ENCODE measurements at regions not wholly inside any gene's neighbourhood (a gene's known extent, or its start where the extent isn't known, plus 50 kb on each side); places are given as distances from the start of the nearest gene placed in this dataset.

DNA sequence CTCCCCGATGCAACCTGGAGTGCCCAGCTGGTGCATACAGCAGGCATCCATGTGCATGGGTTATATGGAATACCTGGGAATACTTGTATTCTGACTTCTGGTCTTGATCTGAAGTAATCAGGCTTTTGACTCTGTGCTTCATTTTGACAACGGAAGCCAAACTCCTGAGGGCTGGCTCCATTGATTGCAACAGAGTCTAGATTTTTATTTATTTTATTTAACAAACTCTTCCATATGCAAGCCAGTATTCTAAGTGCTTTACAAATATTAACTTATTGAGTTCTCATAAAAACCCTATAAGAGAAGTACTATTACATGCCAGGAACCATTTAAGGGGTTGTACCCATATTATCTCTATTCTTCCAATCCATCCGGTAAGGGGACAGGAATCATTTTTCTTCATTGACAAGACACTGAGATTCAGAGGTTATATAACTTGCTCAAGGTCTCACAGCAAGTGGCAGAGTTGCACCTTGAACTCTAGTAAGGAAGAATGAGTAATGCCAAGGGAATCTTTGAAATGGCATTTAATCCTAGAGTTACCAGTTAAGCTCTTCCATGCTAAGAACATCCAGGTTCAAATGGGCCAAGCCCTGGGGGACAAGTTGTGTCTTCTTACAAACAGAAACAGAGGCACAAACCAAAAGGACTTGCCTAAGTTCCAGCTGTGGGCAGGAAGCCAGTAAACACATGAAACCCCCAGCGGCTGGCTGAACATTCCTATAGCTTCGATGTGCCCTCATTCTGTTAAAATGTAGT is 241.0 kb downstream of the WDR11 start:
- Mint-ChIP-seq H3K4me1 (no peaks in the 10 kb centered on the region), H3K27ac (no peak overlapping the region), H3K36me3 (ENCODE audit: low read depth) (no peaks in the 10 kb centered on the region), H3K4me3 (no peak overlapping the region), H3K9me3 (peaks cover 5% of the 10 kb centered on the region), H3K27me3 (no peaks in the 10 kb centered on the region)
- DNase-seq = no peak
- ChIA-PET POLR2A (no interaction called here), CTCF (no interaction called here)

DNA sequence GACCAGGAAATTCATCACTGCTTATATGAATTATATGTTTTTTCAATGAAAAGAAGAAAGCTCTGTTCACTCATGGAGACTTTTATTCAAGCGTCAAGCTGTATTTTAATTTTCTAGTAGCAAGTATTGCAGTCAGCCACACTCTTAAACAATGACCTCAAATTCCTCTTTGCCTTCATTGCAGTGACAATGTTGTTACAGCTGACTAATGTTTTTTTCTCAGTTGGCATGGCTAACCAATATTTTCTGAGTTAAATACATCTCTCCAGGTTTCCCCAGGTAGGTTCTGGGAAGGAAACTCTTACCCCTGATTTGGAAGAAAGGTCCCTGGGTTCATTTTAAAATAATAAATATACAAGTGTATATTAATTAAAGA is 241.5 kb downstream of the WDR11 start:
- no peaks in the 10 kb centered on the region for H3K36me3 Mint-ChIP-seq (ENCODE audit: low read depth)
- POLR2A ChIA-PET = no interaction called here
- CTCF ChIA-PET = no interaction called here
- no peak overlapping the region for H3K4me3 Mint-ChIP-seq
- H3K9me3 Mint-ChIP-seq = peaks cover 2% of the 10 kb centered on the region
- no peaks in the 10 kb centered on the region for H3K4me1 Mint-ChIP-seq
- no peak overlapping the region for H3K27ac Mint-ChIP-seq
- H3K27me3 Mint-ChIP-seq = no peaks in the 10 kb centered on the region
- DNase-seq = no peak

GRCh38 chr10:121096617-121097431 is 245.7 kb downstream of the WDR11 start:
- POLR2A ChIA-PET = no interaction called here

GRCh38 chr10:121098211-121098610 is 247.0 kb downstream of the WDR11 start:
- DNase-seq = no peak
- Mint-ChIP-seq H3K4me1 (no peaks in the 10 kb centered on the region), H3K4me3 (no peak overlapping the region), H3K9me3 (no peaks in the 10 kb centered on the region), H3K36me3 (ENCODE audit: low read depth) (no peaks in the 10 kb centered on the region), H3K27me3 (no peaks in the 10 kb centered on the region), H3K27ac (no peak overlapping the region)
- ChIA-PET CTCF (no interaction called here), POLR2A (no interaction called here)

More at GRCh38 chr10:121096617-121097431, 245.7 kb downstream of the WDR11 start:
- no peak for DNase-seq
- Mint-ChIP-seq H3K4me1 (no peaks in the 10 kb centered on the region), H3K9me3 (no peaks in the 10 kb centered on the region), H3K27ac (no peak overlapping the region), H3K27me3 (no peaks in the 10 kb centered on the region), H3K4me3 (no peak overlapping the region), H3K36me3 (ENCODE audit: low read depth) (no peaks in the 10 kb centered on the region)
- CTCF ChIA-PET = no interaction called here

GRCh38 chr10:121098751-121099150 is 247.6 kb downstream of the WDR11 start:
- no peak for DNase-seq
- H3K4me1 Mint-ChIP-seq = no peaks in the 10 kb centered on the region
- H3K27ac Mint-ChIP-seq = no peak overlapping the region
- CTCF ChIA-PET = no interaction called here
- H3K27me3 Mint-ChIP-seq = no peaks in the 10 kb centered on the region
- POLR2A ChIA-PET = no interaction called here
- no peaks in the 10 kb centered on the region for H3K36me3 Mint-ChIP-seq (ENCODE audit: low read depth)
- no peaks in the 10 kb centered on the region for H3K9me3 Mint-ChIP-seq
- no peak overlapping the region for H3K4me3 Mint-ChIP-seq

DNA sequence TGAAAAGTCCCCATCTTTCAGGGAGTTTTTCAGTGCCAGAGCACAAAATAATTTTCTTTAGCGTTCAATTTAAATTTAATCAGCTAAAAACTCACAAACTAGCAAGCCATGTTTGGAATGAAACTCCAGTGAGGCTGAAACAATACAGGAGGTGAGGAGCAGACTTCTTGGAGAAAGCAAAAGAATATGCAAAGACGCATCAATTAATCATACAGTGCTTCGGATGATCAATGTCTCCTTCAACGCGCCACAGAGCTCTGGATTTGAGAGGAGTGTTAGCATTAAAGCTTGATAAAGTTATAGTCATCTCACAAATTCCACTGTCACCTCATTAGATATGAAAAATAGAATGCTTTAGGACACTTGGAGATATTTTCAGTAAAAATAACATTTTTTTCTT is 248.0 kb downstream of the WDR11 start:
- no peak for DNase-seq
- Mint-ChIP-seq H3K36me3 (ENCODE audit: low read depth) (no peaks in the 10 kb centered on the region), H3K4me1 (no peaks in the 10 kb centered on the region), H3K9me3 (no peaks in the 10 kb centered on the region), H3K4me3 (no peak overlapping the region), H3K27ac (no peak overlapping the region), H3K27me3 (no peaks in the 10 kb centered on the region)
- ChIA-PET CTCF (no interaction called here), POLR2A (no interaction called here)

- Mint-ChIP-seq H3K4me3 (no peak overlapping the region), H3K9me3 (no peaks in the 10 kb centered on the region), H3K36me3 (ENCODE audit: low read depth) (no peaks in the 10 kb centered on the region), H3K27me3 (no peaks in the 10 kb centered on the region), H3K4me1 (no peaks in the 10 kb centered on the region), H3K27ac (no peak overlapping the region)
- CTCF ChIA-PET = no interaction called here
- POLR2A ChIA-PET = no interaction called here
- DNase-seq = no peak
These were observed 248.4 kb downstream of the WDR11 start for GRCh38 chr10:121099592-121099991.

DNA sequence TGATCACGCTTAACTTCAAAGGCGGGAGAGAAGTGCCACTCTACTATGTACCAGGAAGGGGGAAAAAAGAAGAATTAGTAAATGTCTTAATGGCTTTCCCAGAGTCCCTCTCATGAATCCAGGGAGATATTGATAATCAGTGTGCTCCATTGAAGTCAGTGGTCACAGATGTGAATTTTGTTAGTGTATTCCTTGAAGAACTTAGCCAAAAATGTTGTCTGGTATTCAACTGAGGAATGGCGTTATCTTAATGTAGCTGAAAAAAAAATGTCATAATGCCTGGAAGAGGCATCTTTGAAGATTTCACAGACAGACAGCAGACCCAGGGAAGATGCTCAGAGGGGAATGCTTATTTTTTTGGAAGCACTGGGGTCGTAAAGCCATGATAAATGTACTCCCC is 250.4 kb downstream of the WDR11 start:
- POLR2A ChIA-PET = no interaction called here
- Mint-ChIP-seq H3K27ac (no peak overlapping the region), H3K4me1 (no peaks in the 10 kb centered on the region), H3K36me3 (ENCODE audit: low read depth) (no peaks in the 10 kb centered on the region), H3K4me3 (no peak overlapping the region), H3K27me3 (no peaks in the 10 kb centered on the region), H3K9me3 (no peaks in the 10 kb centered on the region)
- CTCF ChIA-PET = no interaction called here
- no peak for DNase-seq

DNA sequence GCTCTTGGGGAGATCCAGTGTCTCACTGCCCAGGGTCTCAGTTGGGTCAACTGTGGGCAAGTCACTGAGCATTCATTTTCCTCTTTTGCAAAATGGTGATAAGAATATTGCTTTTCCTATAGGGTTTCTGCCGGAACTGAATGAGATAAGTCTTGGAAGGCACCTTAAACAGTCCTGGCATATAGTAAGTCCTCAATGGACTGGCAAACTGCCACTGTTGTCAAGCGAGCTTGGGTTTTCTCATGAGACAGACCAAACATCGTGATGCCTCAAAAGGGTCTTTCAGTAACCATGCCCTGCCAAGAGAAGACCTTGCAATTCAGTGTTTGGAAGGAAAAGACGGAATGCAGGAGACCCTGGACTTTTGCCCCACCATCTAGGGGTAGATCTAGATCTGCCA is 251.5 kb downstream of the WDR11 start:
- ChIA-PET POLR2A (no interaction called here), CTCF (interaction anchor here (0.6 kb wide), 1 partner anchor 966 kb away, joined by 3 read pairs; no protein-coding TSS in a partner anchor)
- Mint-ChIP-seq H3K4me3 (no peak overlapping the region), H3K4me1 (no peaks in the 10 kb centered on the region), H3K27me3 (no peaks in the 10 kb centered on the region), H3K36me3 (ENCODE audit: low read depth) (no peaks in the 10 kb centered on the region), H3K27ac (no peak overlapping the region), H3K9me3 (no peaks in the 10 kb centered on the region)
- DNase-seq = no peak

- Mint-ChIP-seq H3K4me1 (no peaks in the 10 kb centered on the region), H3K27me3 (no peaks in the 10 kb centered on the region), H3K9me3 (no peaks in the 10 kb centered on the region), H3K4me3 (no peak overlapping the region), H3K27ac (no peak overlapping the region), H3K36me3 (ENCODE audit: low read depth) (no peaks in the 10 kb centered on the region)
- ChIA-PET CTCF (no interaction called here), POLR2A (no interaction called here)
- DNase-seq = no peak
These were observed 253.4 kb downstream of the WDR11 start for GRCh38 chr10:121104476-121105111.

DNA sequence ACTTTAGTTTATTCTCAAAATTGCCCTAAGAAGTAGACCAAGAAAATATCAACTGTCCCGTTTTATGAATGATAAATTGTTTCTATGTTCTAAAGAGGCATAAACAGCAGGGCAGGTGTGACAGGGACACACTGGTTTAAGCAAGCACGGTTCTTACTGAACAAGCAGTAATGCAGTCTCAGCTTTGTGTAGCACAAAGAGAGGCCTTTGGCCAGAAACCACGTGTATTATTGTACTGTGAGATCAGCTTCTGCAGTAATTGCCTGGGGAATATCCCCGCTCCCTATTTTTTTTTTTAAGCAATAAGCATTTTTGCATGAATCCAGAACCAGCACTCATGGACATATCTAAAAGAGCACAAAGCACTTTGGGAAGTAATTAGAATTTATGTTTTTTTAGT is 255.4 kb downstream of the WDR11 start:
- ChIA-PET POLR2A (no interaction called here), CTCF (no interaction called here)
- Mint-ChIP-seq H3K27me3 (no peaks in the 10 kb centered on the region), H3K27ac (no peak overlapping the region), H3K9me3 (no peaks in the 10 kb centered on the region), H3K36me3 (ENCODE audit: low read depth) (no peaks in the 10 kb centered on the region), H3K4me3 (no peak overlapping the region), H3K4me1 (no peaks in the 10 kb centered on the region)
- DNase-seq = no peak

GRCh38 chr10:121108051-121108450 is 256.9 kb downstream of the WDR11 start:
- Mint-ChIP-seq H3K36me3 (ENCODE audit: low read depth) (no peaks in the 10 kb centered on the region), H3K27ac (no peak overlapping the region), H3K4me3 (no peak overlapping the region), H3K27me3 (no peaks in the 10 kb centered on the region), H3K9me3 (no peaks in the 10 kb centered on the region), H3K4me1 (no peaks in the 10 kb centered on the region)
- ChIA-PET POLR2A (no interaction called here), CTCF (no interaction called here)
- DNase-seq = no peak

DNA sequence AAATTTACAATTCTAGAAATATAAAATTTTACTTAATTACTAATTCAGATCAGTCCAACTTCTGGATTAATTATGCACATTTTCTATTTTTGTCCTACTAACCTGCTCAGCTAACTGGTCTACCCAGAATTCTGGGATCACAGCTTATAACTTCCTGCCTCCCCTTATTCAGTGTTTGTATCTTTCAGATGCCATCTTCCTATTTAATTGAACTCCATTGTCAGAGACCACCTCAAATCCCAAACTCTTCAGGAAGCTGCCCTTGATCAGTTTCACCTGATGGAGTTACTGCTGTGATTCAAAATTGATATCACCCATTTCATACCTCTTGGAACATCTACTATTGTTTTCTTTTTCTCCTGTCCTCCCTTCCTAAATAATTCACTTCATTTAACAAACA is 259.2 kb downstream of the WDR11 start:
- no peaks in the 10 kb centered on the region for H3K9me3 Mint-ChIP-seq
- no peak overlapping the region for H3K27ac Mint-ChIP-seq
- no peaks in the 10 kb centered on the region for H3K27me3 Mint-ChIP-seq
- no peaks in the 10 kb centered on the region for H3K4me1 Mint-ChIP-seq
- no peak overlapping the region for H3K4me3 Mint-ChIP-seq
- POLR2A ChIA-PET = no interaction called here
- CTCF ChIA-PET = no interaction called here
- H3K36me3 Mint-ChIP-seq (ENCODE audit: low read depth) = no peaks in the 10 kb centered on the region
- no peak for DNase-seq

- ChIA-PET POLR2A (no interaction called here), CTCF (no interaction called here)
- Mint-ChIP-seq H3K4me3 (no peak overlapping the region), H3K27me3 (no peaks in the 10 kb centered on the region), H3K9me3 (no peaks in the 10 kb centered on the region), H3K4me1 (no peaks in the 10 kb centered on the region), H3K36me3 (ENCODE audit: low read depth) (no peaks in the 10 kb centered on the region), H3K27ac (no peak overlapping the region)
- DNase-seq = no peak
These were observed 261.0 kb downstream of the WDR11 start for GRCh38 chr10:121112136-121112535.

All from activated CD4-positive, alpha-beta memory T cell treated with anti-CD3 and anti-CD28 coated beads, Interleukin-2, amount 10 ng/mL, durations not matched to agents 7 days and 5 days (primary cell).